CD4-positive, alpha-beta T cell treated with Interleukin-12 subunit alpha and Interleukin-12 subunit beta, for 1 hour (primary cell): ENCODE measurements at regions not wholly inside any gene's neighbourhood (a gene's known extent, or its start where the extent isn't known, plus 50 kb on each side); places are given as distances from the start of the nearest gene placed in this dataset.
"Not testable (repeated sequence)": the region's sequence is repeated elsewhere in the genome, so short reads cannot be mapped to it uniquely, and the experiment has no call there.

Experiments
- DNase-seq: peaks from one replicate; pipeline ENCODE4 v3.0.0-alpha.2; 2020

GRCh38 chr16:51526621-51527020 lies 375.6 kb upstream of the SALL1 start:
- DNase-seq, result no peak

- DNase-seq, result no peak
These were observed 373.7 kb upstream of the SALL1 start for GRCh38 chr16:51524555-51525373.

GRCh38 chr16:51524070-51524469 lies 373.0 kb upstream of the SALL1 start:
- no peak for DNase-seq

- no peak for DNase-seq
These were observed 372.3 kb upstream of the SALL1 start for GRCh38 chr16:51523400-51523799.

GRCh38 chr16:51522902-51523301 lies 371.8 kb upstream of the SALL1 start:
- DNase-seq, result no peak

GRCh38 chr16:51516960-51517359 lies 365.9 kb upstream of the SALL1 start:
- DNase-seq, result not testable (repeated sequence)

- no peak for DNase-seq
These were observed 359.3 kb upstream of the SALL1 start for GRCh38 chr16:51510416-51510815.

GRCh38 chr16:51509336-51509735 lies 358.3 kb upstream of the SALL1 start:
- DNase-seq, result no peak

GRCh38 chr16:51508490-51509212 lies 357.6 kb upstream of the SALL1 start:
- no peak for DNase-seq

- DNase-seq, result no peak
These were observed 356.2 kb upstream of the SALL1 start for GRCh38 chr16:51507286-51507685.

- no peak for DNase-seq
These were observed 349.2 kb upstream of the SALL1 start for GRCh38 chr16:51500306-51500705.

- DNase-seq, result no peak
These were observed 346.6 kb upstream of the SALL1 start for GRCh38 chr16:51497541-51498211.

- no peak for DNase-seq
These were observed 339.8 kb upstream of the SALL1 start for GRCh38 chr16:51490866-51491265.

- DNase-seq, result no peak
These were observed 336.8 kb upstream of the SALL1 start for GRCh38 chr16:51487880-51488279.

GRCh38 chr16:51474414-51475091 lies 323.5 kb upstream of the SALL1 start:
- DNase-seq, result no peak

- DNase-seq, result no peak
These were observed 322.0 kb upstream of the SALL1 start for GRCh38 chr16:51473091-51473490.

GRCh38 chr16:51470492-51470891 lies 319.4 kb upstream of the SALL1 start:
- no peak for DNase-seq

GRCh38 chr16:51464996-51465395 lies 313.9 kb upstream of the SALL1 start:
- DNase-seq, result no peak

GRCh38 chr16:51461255-51461654 lies 310.2 kb upstream of the SALL1 start:
- DNase-seq, result no peak

- DNase-seq, result no peak
These were observed 307.5 kb upstream of the SALL1 start for GRCh38 chr16:51458356-51459140.

GRCh38 chr16:51457775-51458174 lies 306.7 kb upstream of the SALL1 start:
- no peak for DNase-seq

GRCh38 chr16:51455398-51455797 lies 304.3 kb upstream of the SALL1 start:
- DNase-seq, result no peak
